Loucy (cell line): ENCODE measurements at regions not wholly inside any gene's neighbourhood (a gene's known extent, or its start where the extent isn't known, plus 50 kb on each side); places are given as distances from the start of the nearest gene placed in this dataset.

Experiments used
- CTCF ChIP-seq: fragments of 200-600 bp; sonication (generic); conservative IDR thresholded peaks from 2 replicates; pipeline ENCODE4 v1.5.1; 2014; ENCODE audit warnings: mild to moderate bottlenecking, antibody characterized with exemption, low read length
- EZH2phosphoT487 ChIP-seq: fragments of 200-600 bp; IDR thresholded peaks from 2 replicates; pipeline ENCODE4 v1.6.1; 2018; ENCODE audit warnings: antibody characterized with exemption, mild to moderate bottlenecking, moderate library complexity, borderline replicate concordance

DNA sequence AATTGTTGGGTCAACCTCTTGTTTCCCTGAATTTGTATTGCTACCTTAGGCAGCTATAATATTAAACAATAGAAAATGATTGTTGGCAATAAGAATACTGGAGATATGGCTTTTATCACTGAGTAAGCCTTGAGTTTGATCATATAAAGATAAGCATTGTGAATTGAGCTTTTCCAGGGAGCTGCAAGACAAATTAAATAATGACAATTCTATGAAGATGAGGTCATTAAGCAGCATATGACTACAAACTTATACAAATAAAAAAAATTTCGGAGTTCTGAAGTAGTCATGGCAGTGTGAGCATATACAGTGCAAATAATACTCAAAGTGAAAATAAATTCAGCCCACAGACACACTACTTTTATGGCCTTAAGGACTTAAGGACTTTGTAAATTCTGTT, 161.1 kb upstream of the ANO5 start:
- TF ChIP-seq CTCF: no peak
- no peak for TF ChIP-seq EZH2phosphoT487
